K562 (cell line): ENCODE measurements at regions not wholly inside any gene's neighbourhood (a gene's known extent, or its start where the extent isn't known, plus 50 kb on each side); places are given as distances from the start of the nearest gene placed in this dataset.

Experiments used
- CREB3L1 ChIP-seq: fragments of 450-650 bp; IDR thresholded peaks from 2 replicates; pipeline ENCODE4 v1.6.1; 2014; ENCODE audit warnings: low read depth, mild to moderate bottlenecking, moderate library complexity, borderline replicate concordance
- ETS1 ChIP-seq: conservative IDR thresholded peaks from 2 replicates; pipeline ENCODE4 v1.6.1; 2011; ENCODE audit warnings: low read depth, mild to moderate bottlenecking, low read length; ENCODE audit not compliant: control insufficient read depth
- LARP7 ChIP-seq: fragments of 450-650 bp; IDR thresholded peaks from 2 replicates; pipeline ENCODE4 v1.6.1; 2016
- NCOA2 ChIP-seq, 2 experiments: fragments of 450-650 bp; IDR thresholded peaks; 2 replicates each; pipeline ENCODE4 v1.6.1; 2018; ENCODE audit warnings: mild to moderate bottlenecking in 2 of 2, moderate library complexity in 1 of 2; ENCODE audit not compliant: partially characterized antibody in 2 of 2
- PCBP2 ChIP-seq: fragments of 200-400 bp; formaldehyde crosslinking; IDR thresholded peaks from 2 replicates; pipeline ENCODE4 v1.6.1; 2018; ENCODE audit warnings: low read length, low read depth, mild to moderate bottlenecking, moderate library complexity; ENCODE audit not compliant: poor library complexity, severe bottlenecking
- PHF20 ChIP-seq: fragments of 450-650 bp; IDR thresholded peaks from 2 replicates; pipeline ENCODE4 v1.6.1; 2018; ENCODE audit not compliant: partially characterized antibody
- PTTG1 ChIP-seq: fragments of 450-650 bp; IDR thresholded peaks from 2 replicates; pipeline ENCODE4 v1.6.1; 2016; ENCODE audit warnings: low read depth, mild to moderate bottlenecking, missing genetic modification characterization, missing compliant biosample characterization
- RBM14 ChIP-seq: fragments of 200-400 bp; formaldehyde crosslinking; IDR thresholded peaks from 2 replicates; pipeline ENCODE4 v1.6.1; 2018; ENCODE audit warnings: low read depth, mild to moderate bottlenecking, low read length, moderate library complexity, borderline replicate concordance; ENCODE audit not compliant: insufficient read depth
- RBM25 ChIP-seq: fragments of 200-400 bp; formaldehyde crosslinking; IDR thresholded peaks from 2 replicates; pipeline ENCODE4 v1.6.1; 2018; ENCODE audit warnings: low read length, low read depth, moderate library complexity; ENCODE audit not compliant: severe bottlenecking
- RFX5 ChIP-seq: IDR thresholded peaks from 2 replicates; pipeline ENCODE4 v1.6.1; 2011; ENCODE audit warnings: low read depth, mild to moderate bottlenecking, improper control_type of control experiment, low read length
- SMAD3 ChIP-seq: fragments of 450-650 bp; formaldehyde crosslinking; conservative IDR thresholded peaks from 2 replicates; pipeline ENCODE4 v1.4.0; 2020; ENCODE audit warnings: mild to moderate bottlenecking
- SUPT5H ChIP-seq: fragments of 450-650 bp; IDR thresholded peaks from 2 replicates; pipeline ENCODE4 v1.6.1; 2016
- TBL1XR1 ChIP-seq, 2 experiments: IDR thresholded peaks; 2 replicates each; pipeline ENCODE4 v1.6.1; 2012; ENCODE audit warnings: improper control_type of control experiment in 2 of 2, low read length in 2 of 2, mild to moderate bottlenecking in 1 of 2
- TGIF2 ChIP-seq: sonication (generic); formaldehyde crosslinking; IDR thresholded peaks from 2 replicates; pipeline ENCODE4 v1.8.1; 2022; ENCODE audit warnings: mild to moderate bottlenecking, missing genetic modification reagents, moderate library complexity
- TRIM28 ChIP-seq: fragments of 450-650 bp; IDR thresholded peaks from 2 replicates; pipeline ENCODE4 v1.6.1; 2017
- ZBTB1 ChIP-seq: sonication (generic); formaldehyde crosslinking; IDR thresholded peaks from 2 replicates; pipeline ENCODE4 v1.8.1; 2023; ENCODE audit warnings: missing genetic modification reagents, low read depth, mild to moderate bottlenecking, borderline replicate concordance
- ZFP36 ChIP-seq: fragments of 150-350 bp; IDR thresholded peaks from 2 replicates; pipeline ENCODE4 v1.6.1; 2018; ENCODE audit warnings: low read length, low read depth; ENCODE audit not compliant: partially characterized antibody
- ZNF445 ChIP-seq: fragments of 250-450 bp; sonication (Bioruptor Pico); IDR thresholded peaks from 2 replicates; pipeline ENCODE4 v1.4.0; 2020; ENCODE audit warnings: low read depth, mild to moderate bottlenecking, moderate library complexity
- ZNF586 ChIP-seq: fragments of 450-650 bp; formaldehyde crosslinking; conservative IDR thresholded peaks from 2 replicates; pipeline ENCODE4 v1.4.0; 2020; ENCODE audit warnings: mild to moderate bottlenecking, moderate library complexity
- ZNF77 ChIP-seq: fragments of 250-450 bp; sonication (Bioruptor Pico); IDR thresholded peaks from 2 replicates; pipeline ENCODE4 v1.5.0; 2020

GRCh38 chr12:126953365-126953889 lies 1313.5 kb upstream of the TMEM132C start (continued):
- TF ChIP-seq ETS1 (no peak), TRIM28 (no peak), RFX5 (no peak), PHF20 (no peak), TBL1XR1 (IDR thresholded peaks at IDR 0.05; ENCODE audit: low read length in 2 of 2) (no peak), NCOA2 (IDR thresholded peaks at IDR 0.05; ENCODE audit: partially characterized antibody in 2 of 2) (no peak), CREB3L1 (no peak), ZBTB1 (CRISPR knock-in tag) (no peak), ZNF586 (CRISPR knock-in tag) (no peak), ZNF445 (CRISPR knock-in tag) (no peak), RBM14 (no peak), PTTG1 (tag) (peak; percentile 97), SUPT5H (no peak), LARP7 (no peak), SMAD3 (CRISPR knock-in tag) (peak; percentile 95), TGIF2 (CRISPR knock-in tag) (no peak), ZFP36 (no peak), ZNF77 (CRISPR knock-in tag) (no peak), PCBP2 (no peak), RBM25 (no peak)
